NCI-H460 (cell line): ENCODE measurements at regions not wholly inside any gene's neighbourhood (a gene's known extent, or its start where the extent isn't known, plus 50 kb on each side); places are given as distances from the start of the nearest gene placed in this dataset.

ENCODE experiments used
- DNase-seq: peaks from one replicate; pipeline ENCODE4 v3.0.0-alpha.2; 2016; ENCODE audit warnings: low read depth; ENCODE audit errors: extremely low read depth

- DNase-seq, result no peak
Observed at GRCh38 chr4:36492590-36492989, 211.2 kb downstream of the DTHD1 start.

GRCh38 chr4:36493251-36493650 lies 211.8 kb downstream of the DTHD1 start:
- no peak for DNase-seq

DNA sequence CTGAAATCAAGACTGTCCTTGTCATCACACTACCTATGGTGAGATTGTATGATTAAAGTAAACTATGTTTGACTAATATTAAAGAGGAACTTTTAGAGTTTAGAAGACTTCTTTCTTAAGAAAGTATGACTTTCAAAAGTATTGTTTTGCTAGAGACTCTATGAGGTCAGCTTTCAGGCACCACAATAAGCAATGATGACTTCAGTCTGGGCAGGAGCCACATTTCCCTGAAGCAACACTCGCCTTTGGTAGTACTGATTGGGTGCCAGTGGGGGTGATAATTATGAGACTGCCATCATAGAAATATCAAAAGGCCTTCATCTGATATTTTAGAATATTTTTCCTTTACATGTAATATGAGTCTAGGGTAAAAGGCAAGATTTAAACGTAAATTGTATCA lies 212.6 kb downstream of the DTHD1 start:
- DNase-seq, result no peak

GRCh38 chr4:36494747-36495146 lies 213.3 kb downstream of the DTHD1 start:
- DNase-seq, result no peak

DNA sequence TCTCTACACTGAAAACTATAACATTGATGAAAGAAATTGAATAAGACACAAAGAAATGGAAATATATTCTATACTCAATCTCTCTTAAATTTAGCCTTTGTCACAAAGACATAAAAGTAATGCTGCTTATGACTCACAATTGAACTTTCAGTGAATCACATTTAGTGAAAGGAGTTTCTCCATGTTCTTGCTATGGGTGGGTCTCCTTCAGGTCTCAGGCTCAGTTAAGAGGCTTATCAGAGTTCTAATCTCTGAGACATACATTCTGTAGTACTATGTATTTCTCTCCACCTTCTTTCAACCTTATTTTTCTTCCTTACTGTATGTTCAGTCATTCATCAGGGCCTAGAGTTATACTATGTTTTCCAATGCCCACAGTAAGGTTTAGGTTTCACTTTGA lies 220.9 kb downstream of the DTHD1 start:
- peak; percentile 5 for DNase-seq

GRCh38 chr4:36508394-36508793 lies 227.0 kb downstream of the DTHD1 start:
- no peak for DNase-seq

DNA sequence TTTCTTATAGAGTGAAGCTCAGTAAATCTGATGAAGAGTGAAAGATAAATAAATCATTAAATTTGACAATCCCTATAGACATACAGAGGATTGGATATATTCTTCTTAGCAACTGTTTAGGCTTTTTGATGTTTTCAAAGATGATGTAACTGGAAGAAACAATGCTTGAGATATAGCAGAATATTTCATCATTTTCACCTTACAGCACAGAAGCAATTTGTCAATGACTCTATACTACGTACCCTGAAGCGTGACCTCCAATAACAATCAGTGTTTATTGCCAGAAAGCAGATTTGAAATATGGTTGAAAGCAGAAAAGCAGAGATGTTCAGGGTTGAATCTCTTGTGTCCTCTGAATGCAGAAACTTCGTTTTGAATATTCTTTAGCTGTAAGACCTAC lies 228.4 kb downstream of the DTHD1 start:
- DNase-seq, result peak; percentile 22

DNA sequence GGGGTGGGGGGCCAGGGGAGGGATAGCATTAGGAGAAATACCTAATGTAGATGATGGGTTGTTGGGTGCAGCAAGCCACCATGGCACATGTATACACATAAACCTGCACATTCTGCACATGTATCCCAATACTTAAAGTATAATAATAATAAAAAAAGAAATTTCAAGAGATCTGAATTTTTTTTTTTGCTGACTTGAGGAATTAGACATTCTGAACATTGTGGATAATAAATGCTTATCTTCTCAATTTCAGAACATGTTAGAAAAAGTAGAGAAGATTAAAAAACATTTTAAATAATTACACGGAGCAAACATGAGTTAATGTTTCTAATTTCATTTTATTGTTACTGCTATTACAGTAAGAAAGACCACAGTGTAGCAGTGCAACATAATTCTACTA lies 230.4 kb downstream of the DTHD1 start:
- no peak for DNase-seq

DNA sequence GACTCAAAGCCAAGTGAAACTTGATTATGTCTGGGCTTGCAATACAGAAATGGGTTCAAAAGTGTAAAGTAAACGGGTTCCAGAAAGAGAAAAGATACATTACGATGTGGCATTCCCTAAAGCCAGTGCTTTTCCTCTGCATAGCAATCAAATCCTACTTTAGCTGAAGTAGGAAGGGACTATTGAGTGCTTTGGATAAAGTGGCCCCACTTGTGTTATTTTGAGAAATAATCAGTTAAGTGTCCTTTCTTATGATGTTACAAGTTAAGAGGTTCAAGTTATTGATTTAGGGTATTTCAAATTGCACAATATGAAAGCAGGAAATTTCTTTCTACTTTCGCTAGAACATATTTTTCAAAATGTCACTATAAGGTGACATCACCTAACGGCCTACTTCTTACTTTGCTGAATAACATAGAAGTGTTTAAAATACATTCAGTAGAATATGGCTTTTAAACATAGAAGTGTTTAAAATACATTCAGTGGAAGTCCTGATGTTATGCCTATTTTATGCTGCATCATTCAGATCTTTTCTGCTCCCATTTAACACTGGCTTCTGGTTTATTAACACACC lies 235.2 kb downstream of the DTHD1 start:
- DNase-seq, result no peak

GRCh38 chr4:36523182-36523581 lies 241.8 kb downstream of the DTHD1 start:
- no peak for DNase-seq

GRCh38 chr4:36532670-36533379 lies 251.4 kb downstream of the DTHD1 start:
- DNase-seq, result no peak

GRCh38 chr4:36533944-36534343 lies 252.5 kb downstream of the DTHD1 start:
- no peak for DNase-seq

DNA sequence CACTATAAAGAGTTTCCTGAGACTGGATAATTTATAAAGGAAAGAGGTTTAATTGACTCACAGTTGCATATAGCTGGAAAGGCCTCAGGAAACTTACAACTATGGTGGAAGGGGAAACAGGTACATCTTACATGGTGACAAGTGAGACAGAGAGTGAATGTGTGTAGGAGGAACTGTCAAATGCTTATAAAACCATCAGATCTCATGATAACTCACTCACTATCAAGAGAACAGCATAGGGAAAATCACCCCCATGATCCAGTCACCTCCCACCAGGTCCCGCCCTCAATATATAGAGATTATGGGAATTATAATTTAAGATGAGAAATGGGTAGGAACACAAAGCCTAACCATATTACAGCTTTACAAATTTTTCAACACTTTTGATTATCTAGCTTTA lies 266.0 kb downstream of the DTHD1 start:
- no peak for DNase-seq

DNA sequence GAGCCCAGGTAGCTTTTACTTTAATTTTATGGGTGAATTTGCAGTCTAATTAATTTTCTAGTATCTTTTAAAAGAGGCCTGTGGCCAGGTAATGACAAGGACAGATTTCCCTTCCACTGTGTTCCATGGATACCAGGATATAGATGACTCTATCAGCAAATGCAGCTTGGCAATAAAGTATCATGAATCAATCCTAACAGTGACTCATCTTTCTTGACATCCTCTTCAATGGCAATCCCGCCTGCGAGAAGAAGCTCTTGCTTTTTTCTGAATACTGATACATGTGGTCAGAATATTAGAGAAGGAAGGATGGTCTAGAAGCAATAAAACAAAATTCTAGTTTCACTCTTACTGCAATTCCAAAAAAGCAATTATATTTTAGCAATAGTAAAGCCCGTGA lies 267.8 kb downstream of the DTHD1 start:
- no peak for DNase-seq

DNA sequence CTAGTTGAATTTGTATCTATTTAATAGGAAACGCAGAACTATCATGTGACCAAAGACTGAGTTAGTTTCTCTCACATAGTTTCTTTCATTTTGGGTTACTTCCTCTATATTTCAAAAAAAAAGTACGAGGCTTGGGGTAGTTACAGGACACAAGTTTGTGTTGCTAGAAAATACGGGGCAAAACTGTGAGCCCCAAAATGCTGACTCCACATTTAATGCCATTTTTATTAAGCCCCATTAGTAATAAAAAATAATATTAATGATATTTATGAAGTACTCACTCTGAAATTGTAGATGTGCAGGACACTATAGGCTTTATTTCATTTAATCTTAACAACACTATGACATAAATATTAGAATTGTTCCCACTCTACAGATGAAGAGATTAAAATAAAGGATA lies 268.6 kb downstream of the DTHD1 start:
- no peak for DNase-seq

DNA sequence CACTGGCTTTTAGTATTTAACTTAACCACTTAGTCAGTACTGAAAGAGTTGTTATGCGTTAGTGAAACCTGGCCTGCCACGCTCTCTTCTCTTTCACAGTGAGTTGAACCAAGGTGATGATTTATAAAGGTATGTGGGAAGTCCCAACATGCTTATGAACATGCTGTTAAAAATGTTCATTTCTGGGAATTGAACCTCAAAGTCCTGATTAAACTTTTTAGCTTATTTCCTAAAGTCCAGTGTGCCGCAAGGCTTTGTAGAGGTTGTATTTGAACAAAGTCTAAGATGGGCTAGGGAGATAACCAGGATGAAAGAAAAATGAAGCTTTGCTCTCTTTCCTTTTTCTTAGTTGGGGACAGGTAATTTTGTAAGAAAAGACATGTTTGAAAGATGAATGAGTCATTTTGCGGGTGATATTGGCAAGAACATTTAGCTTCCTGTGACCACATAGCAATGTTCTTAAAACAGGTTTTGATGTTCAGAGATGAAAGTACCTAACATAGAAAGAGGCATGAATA lies 270.3 kb downstream of the DTHD1 start:
- DNase-seq, result no peak

GRCh38 chr4:36553029-36553428 lies 271.6 kb downstream of the DTHD1 start:
- DNase-seq, result no peak

DNA sequence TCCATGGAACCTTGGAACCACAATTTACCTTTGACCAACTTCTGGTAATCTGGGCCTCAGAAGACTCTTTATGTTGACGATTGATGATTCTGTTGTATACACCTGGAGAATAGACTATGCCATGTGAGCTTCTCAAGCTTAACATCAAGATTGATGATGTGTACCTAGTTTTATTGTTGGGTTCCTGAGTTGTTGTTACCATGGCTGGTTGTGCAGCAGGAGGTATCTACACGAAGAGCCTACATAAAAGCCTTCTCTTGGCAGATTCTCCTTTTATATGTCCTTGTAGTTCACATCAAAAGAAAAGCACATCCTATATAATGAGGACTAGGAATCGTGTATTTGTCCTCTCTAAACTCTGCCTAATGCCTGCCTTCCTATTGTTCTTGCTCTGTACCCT lies 272.0 kb downstream of the DTHD1 start:
- DNase-seq, result no peak

- DNase-seq, result no peak
Observed at GRCh38 chr4:36556984-36557383, 275.6 kb downstream of the DTHD1 start.

- DNase-seq, result no peak
Observed at GRCh38 chr4:36568575-36568974, 287.2 kb downstream of the DTHD1 start.

DNA sequence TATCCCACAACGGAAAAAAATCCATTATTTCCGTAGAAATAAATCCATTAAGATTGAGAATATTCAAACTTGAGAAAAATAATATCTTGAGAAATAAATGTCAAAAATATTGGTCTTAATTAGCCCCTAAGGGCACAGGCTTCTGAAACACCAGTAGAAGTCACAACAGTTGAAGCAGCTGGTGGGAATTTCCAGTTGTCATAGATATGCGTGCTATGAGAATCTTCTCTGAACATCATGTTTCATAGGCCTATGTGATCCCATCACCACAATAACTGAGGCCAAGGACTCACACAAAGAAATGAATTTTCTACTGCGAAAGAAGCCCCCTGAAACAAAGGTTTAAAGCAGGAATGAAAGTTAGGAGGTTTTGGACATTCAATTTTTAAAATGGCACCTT lies 292.0 kb downstream of the DTHD1 start:
- DNase-seq, result no peak

DNA sequence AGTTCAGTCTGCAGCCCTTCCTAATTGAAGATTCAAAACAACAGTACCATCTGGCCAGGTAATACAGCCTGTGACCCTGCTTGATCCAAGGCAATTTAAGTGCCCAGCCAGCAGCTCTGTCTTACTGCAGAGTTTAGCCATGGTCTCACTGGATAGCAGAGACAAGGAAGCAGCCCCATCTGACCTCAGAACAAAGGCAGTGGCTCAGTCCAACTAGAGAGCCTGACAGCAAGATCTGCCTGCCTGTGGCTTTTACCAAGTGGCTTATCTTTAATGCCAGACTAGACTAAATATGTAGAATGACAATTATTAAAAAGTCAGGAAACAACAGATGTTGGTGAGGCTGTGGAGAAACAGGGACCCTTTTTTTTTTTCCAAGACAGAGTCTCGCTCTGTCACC lies 293.4 kb downstream of the DTHD1 start:
- DNase-seq, result no peak

DNA sequence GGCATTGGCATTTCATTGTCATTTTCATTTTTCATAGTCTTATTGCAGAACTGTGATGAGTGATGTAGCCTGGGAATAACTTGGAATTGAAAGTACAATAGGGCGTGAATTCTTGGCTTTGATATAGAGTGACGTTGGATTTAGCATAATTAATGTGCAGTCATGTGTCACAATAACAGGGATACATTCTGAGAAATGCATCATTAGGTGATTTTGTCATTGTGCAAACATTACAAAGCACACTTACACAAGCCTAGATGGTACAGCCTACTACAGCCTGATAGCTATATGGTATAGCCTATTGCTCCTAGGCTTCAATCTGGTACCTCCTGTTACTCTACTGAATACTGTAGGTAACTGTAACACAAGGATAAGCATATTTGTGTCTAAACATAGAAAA lies 300.8 kb downstream of the DTHD1 start:
- no peak for DNase-seq
